Stimulated activated CD8-positive, alpha-beta memory T cell treated with anti-CD3 and anti-CD28 coated beads, Interleukin-7, amount 100 ng/mL, for 48 hours (primary cell): ENCODE measurements at regions not wholly inside any gene's neighbourhood (a gene's known extent, or its start where the extent isn't known, plus 50 kb on each side); places are given as distances from the start of the nearest gene placed in this dataset.

ENCODE experiments used
- DNase-seq, 2 donors: peaks; one replicate each; pipeline ENCODE4 v3.0.0-alpha.2; 2020; ENCODE audit warnings: low read depth in 1 of 2; ENCODE audit errors: extremely low read depth in 1 of 2

DNA sequence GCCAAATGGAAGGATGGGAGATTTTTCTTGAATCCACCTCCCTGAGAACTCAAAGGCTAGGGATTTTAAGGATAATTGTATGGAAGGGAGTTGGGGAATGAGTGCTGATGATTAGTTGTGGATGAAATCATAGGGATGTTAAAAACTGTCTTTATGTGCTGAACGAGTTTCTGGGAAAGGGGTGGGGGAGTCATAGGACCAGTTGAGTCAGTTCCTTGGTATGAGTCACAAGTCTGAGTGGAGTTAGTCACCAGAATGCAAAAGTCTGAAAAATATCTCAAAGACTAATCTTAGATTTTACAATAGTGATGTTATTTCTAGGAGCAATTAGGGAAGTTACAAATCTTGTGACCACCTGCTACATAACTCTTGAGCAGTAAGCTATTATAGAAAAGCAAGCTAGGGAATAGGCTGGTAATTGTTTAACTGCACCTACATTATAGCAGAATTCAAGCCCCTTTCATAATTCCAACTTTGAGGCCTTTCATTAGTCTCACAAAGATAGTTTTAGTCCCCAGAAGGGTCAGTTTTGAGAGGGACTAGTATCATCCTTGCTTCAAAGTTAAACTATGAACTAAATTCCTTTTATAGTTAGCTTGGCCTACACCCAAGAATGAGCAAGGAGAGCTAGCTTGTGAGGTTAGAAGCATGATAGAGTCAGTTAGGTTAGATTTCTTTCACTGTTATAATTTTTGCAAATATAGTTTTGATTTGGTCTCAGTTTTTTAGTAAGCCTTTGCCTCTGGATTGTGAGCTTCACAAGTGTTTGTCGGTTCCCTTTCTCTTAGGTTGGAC, 668.0 kb downstream of the ETS1 start:
- DNase-seq, result no peak

DNA sequence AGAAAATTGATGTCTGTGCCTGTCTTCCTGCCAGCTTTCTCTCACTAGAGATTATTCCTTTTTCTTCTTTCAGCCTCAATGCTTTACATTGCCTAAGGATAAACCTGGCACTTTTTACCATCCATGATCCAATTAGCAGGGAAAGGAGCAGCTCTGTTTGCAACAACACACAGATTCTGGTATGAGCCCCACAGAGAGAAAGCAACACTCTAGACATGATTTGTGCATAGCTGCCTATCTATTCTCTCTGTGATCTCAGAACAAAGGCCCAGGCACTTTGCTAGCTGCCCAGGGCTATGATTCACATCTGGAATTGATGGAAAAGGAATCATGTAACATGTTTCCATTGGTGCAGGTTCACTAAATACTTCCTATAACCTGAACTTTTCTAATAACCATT, 685.0 kb downstream of the ETS1 start:
- no peak for DNase-seq

DNA sequence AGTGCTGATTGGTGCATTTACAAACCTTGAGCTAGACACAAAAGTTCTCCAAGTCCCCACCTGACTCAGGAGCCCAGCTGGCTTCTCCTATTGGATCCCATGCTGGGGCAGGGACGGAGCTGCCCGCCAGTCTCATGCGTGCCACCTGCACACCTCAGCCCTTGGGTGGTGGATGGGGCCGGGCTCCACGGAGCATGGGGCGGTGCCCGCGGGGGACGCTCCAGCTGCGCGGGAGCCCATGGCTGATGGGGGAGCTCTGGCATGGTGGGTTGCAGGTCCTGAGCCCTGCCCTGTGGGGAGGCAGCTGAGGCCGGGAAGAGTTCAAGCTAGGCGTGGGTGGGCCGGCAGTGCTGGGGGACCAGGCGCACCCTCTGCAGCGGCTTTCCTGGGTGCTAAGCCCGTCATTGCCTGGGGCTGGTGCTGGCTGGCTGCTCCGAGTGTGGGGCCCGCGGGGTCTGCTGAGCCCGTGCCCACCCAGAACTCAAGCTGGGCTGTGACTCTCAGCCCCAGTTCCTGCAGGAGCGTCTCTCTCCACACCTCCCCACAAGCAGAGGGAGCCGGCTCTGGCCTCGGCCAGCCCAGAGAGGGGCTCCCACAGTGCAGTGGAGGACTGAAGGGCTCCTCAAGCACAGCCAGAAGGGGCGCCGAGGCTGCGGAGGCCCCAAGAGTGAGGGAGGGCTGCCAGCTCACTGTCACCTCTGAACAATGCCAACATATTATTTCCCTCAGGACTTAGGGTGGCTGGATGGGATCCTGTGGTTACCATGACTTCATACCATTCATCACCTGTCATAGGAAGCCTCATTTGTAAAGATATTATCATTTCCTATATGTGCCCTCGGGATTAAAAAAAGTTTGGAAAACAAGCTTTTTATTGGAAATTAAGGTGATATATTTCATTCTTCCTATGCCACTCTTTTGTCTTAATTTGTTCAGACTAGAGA, 688.7 kb downstream of the ETS1 start:
- no peak for DNase-seq

DNA sequence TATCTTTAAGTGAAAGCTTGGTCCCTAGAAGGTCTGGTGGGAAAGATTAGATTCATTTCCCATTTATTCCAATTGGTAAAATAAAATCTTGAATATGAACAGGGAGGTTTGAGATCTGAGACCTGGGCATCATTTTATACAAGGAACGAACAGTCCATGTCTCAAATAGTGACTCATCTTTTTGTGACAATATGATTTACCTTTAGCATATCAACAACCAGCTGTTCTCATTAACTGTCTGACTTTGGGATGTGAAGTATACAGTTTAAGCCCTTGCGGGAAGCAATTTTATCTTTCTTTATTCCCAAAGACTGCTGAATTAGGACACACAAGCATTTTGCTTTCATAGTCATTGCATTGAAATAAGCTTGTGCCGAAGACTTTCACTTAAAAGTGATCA, 691.6 kb downstream of the ETS1 start:
- no peak for DNase-seq

DNA sequence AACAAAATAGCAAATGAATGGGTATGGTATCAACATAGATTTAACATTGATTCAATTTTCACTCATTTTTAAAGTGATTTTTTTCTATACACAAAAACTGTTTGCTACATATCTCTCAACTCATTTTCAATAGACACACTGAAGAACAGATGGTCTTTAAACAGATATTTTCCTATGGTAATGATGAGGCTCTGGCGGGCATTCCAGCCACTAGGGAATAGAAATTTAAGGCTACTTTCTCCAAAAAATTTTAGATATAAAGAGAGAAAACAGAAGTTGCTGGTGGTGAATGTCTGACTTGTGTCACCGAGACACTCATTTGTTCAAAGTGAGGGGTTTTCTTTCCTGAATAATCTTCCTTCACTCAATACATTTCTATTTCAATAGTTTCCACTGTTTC, 693.0 kb downstream of the ETS1 start:
- DNase-seq, result no peak

DNA sequence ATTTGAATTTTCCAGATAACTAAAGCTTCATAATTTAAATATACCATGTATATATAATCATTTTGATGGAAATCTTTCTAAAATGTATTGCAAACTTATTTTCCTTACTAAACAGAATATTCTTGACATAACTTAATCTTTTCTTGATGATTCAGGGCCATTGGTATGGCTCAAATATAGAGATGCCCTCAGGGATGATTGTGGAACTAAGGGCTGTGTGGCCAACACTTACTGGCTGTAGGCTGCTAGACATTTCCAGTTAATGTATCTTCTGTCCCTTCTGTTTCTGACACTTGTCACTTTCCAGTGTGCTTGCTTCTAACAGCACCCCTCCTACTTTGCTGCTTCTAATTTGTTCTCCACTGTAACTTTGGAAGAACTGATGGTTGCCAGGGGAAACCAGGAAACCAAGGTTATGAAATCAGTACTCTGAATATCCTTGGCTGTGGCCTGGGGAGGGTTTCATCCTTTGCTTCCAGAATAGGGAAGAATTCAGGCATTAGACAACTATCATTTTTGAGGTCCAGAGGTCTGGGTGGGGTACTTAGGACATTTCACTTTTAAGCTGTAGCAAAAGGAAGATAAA, 697.2 kb downstream of the ETS1 start:
- DNase-seq, result no peak

DNA sequence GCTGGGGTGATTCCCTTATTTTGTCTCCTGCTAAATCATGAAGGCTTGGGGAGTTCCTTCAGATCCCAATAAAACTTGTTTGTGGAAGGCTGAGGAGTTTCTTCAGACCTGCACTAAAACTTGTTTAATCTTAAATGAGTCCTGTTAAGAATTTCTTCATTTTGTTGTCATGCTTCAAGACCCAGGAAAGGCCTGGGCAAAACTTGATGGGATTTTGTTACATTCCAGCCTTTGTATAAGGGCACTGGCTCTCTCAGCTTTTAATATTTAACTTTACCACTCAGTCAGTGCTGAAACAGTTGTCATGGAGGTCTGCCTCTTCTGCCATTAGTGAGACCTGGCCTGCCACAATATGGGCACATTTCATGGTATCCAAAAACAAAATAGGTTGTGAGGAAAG, 699.0 kb downstream of the ETS1 start:
- DNase-seq, result no peak

DNA sequence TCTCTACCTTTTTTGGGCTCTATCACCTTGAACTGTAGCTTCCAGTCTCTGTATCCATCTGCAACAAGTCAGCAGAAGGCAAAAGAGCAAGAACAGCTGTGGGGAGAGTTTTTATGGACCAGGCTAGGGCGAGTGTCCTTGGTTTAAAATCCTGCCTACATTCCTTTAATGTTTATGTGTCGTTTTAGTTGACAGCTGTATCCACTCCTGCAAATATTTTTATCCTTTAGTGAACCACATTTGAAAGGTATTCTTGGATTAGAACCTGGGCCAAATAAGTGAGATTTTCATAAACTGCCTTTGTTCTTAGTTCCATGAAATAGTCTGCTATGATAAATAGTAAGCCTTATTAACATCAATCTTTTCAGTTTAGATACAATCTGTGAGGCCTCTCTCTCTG, 712.2 kb downstream of the ETS1 start:
- no peak for DNase-seq

DNA sequence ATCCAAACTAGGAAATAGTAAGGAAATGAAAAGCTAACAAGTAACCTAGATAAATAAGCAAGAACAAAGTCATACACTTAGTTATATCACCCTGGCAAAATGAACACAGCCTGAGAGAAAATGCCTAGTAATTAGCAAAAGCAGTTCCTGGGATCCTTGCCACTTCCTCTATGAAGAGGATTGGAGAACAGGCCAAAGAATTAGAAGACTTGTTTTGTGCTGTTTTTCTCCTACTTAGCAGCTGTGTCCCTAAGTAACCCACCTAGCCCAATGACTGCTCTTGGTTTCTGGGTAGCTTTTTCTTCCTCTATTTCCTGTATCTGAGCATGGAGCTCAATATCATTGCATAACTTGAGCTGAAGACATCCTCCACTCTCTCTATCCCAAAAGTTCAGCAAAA, 713.9 kb downstream of the ETS1 start:
- no peak for DNase-seq

DNA sequence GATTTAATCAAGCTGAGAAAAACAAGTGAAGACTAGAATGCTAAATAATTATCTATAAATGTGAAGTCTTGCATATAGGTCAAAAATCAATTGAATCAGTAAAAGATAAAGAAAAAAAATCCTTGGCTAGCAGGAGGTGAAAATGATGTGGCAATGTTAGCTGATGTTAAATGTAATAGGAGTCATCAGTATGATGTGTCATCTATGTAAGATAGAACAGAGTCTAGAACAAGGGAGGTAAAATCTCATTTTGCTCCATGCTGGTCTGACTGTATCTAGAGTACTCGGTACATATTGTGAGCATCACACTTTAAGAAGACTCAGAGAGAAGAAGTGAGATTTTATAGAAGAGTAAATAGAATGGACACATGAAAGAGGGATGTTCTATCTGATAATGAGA, 721.2 kb downstream of the ETS1 start:
- DNase-seq, result no peak

DNA sequence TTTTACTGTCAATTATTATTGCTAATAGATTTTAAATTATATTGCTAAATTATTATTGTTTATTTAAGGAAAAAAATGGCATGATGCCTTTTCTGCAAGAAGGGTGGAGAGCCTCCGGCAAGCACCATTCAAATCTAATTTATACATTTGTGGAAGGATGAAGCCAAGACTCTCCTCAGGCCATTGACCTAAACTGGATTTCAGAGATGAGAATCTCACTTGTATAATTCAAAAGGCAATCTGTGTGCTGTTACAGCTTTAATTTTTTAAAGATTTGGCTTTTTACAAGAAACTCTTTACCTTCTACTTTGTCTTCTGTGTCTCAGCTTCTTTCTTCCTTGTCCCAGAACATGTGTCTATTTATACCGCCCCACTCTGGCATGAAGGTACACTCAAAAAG, 722.5 kb downstream of the ETS1 start:
- no peak for DNase-seq

DNA sequence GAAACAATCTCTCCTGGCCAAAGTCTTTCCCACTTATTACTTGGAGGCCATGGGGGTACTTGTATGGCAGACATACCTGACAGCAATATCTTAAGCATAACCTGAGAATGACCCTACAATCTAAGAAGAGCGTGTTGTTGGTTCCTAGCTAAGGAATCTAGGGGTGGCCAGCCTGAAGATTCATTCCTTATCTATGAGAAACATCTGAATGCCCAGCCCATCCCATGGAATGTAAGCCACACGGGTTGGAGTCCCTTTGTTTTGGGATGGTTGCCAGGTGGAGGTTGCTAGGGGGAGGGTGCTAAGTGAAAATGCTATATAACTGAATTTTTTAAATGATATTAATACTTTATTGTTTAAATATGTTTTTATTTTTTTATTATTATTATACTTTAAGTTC, 725.0 kb downstream of the ETS1 start:
- DNase-seq, result no peak

DNA sequence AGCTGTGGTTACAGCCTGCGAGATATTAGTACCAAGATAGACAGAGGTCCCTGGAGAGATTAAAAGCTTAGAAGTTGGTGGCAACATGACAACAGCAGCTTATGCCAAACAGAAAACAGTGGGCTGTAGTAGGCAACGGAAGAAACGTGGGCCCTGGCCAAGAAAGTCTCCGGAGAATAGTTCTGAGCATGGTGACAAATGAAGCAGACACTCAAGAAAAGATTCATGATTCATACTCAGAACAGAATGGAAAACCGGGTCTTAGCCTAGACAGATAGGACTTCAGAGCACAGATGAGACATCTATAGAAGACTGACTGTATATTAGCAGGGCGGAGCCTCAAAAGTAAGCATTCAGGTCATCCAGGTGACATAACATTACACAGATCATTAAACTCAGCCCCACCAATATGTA, 727.4 kb downstream of the ETS1 start:
- DNase-seq, result no peak

DNA sequence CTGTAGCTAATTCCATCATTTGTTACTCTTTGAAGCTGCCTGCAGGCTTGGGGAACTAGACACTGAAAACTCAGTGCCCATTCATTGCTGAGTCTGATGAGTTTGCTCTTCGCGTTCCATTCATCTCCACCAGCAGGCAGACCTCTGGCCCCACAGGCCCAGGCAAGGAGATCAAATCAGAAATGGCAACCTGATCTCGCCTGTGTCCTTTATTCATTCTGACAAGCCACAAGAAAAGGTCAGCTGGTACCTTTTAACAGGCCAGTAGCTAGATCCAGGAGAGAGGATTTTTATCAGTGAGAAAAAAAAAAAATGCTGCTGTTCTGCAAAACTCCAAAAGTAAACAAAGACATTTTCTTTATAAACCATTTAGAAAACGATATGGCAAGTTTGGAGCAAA, 742.5 kb downstream of the ETS1 start:
- DNase-seq, result no peak

DNA sequence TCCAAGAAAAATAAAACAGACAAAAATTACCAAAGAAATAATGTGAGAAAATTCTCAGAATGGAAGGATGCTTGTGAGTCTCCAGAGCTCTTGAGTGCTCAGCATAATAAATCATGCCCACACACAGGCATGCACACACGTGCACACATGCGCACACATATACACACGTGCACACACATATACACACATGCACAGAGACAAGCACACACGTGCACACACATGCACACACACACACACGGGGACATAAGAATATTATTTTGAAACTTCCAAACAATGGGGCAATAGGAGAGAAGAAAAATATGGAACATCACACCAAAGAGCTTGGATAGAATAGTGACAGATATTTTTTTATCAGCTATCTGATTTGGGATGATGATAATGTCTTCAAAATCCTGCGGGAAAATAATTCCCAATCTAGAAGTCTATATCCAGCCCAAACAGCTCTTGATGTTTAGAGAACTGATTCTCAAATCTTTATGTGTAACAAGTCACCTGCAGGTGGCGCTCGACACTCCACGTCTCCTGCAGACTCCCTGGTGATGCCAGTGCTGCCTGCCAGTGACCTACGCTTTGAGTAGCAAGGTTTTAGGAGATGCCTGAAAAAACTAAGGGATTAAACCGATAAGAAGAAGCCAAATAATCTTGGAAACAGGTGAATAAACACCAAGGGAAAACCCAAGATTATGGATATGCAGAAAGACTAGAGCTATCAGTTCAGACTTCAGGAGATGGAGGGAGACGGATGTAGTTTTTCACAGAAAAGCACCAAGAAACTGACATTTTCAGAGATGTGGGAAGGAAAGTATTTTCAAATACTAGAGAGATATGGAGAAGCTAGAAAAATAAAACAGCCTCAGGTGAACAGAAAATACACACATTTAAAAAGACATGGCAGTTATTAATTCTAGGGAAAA, 743.6 kb downstream of the ETS1 start:
- peak in 1 of 2 donors; percentile 54 for DNase-seq

DNA sequence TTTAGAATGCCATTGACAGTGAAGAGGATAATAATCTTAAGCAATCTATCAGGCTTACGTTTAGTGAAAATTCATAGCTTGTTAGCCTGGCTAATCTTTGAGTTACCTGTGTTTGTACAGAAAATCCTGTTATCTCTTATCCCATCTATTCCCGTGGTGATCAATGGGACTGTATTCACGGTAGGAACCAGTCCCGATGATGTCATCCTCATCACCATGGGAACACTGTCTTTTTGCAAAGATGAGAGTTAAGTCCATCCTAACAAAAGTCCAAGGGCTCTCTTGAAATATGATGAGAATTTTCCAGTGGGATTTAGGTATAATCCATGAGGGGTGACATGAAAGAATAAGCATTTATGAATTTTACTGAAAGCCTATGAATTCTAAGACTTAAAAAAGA, 762.2 kb downstream of the ETS1 start:
- DNase-seq, result no peak

DNA sequence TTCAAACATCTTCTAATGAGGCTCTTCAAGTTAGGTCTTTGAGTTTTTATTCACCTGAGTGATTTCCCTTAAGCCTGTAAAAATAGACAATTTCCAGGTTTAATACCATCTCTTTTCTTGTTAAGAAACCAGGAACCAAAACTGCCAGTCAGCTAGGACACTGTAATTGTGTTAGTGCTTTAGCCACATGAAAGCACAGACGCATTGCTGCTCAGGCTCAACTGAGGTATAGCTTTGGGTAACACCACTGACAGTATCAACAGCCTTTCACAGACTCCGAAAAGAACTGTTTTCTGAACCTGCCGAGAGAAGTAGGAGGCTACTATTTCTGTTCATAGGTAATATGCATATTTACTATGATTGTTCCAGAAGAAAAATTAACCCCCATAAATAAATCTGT, 768.7 kb downstream of the ETS1 start:
- no peak for DNase-seq

DNA sequence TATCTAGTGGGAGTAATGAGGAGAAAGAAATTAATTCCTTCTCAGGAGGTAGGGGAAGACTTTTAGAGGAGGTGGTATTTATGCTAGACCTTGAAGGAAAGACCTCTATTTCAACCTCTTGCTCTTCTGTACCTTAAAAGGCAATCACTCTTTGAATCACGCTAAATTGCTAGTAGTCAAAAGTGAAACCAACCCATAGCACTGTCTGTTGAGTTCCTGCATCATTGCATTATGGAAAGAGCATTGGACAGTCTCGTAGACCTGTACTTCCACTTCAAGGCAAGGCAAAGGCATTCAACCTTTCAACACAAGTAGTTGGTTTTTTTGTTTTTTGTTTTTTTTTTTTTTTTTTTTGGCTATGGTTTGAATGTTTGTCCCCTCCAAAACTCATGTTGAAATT, 770.4 kb downstream of the ETS1 start:
- no peak for DNase-seq

DNA sequence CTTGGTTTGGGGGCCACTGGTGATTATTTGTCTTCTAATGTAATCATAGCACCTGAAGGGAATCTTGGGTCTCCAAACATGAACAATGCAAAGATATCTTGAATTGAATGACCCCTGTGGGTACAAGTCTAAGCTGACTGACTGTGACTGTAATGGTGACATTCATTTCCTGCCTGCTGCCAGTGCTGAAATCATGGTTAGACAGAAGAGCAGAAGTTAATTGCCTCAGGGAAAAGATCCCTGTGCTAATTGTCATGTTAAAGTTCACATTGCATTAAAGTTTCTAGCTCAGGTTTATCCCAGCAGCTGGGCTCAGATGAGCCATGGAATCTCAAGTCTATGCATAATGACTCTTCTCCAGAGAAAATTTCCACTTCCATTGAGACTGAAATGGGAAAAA, 772.0 kb downstream of the ETS1 start:
- DNase-seq, result no peak

DNA sequence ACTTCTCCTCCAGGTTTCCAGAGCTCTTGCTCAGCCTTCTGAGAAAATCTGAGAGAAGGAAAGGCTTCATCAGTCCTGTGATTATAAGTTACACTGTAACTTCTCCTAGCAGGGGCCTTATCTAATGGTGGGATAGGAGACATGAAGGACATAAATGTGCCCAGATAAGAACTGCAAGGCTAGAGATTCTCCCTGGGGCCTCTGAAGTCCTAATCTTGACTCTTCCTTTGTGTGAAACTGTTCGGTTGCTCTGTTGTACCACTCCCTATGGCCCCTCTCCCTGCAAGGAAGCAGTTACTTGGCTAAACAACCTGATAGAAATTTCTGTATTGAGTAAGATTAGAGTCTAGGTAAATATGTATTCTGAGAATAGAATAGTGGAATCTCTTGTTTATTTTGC, 780.9 kb downstream of the ETS1 start:
- DNase-seq, result no peak

DNA sequence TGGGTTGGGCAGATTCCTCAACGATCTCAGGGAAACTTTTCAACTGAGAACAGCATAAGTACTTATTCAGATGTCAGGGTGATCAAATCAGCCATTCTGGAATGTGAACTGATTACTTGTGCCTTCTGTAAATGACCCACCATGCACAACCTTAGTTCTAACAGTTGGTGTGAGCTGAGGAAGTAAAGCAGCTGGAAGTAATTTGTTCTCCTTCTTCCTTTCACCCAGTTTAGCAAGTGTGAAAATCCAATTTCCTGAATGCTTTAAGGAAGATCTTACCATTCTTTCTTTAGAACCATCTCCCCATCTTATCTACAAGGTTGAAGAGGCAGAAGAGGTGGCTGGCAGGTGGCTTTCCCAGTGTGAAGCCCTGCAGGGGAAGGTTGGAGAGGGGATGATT, 781.6 kb downstream of the ETS1 start:
- no peak for DNase-seq
